ENCODE measurements at regions not wholly inside any gene's neighbourhood (a gene's known extent, or its start where the extent isn't known, plus 50 kb on each side); places are given as distances from the start of the nearest gene placed in this dataset.

DNA sequence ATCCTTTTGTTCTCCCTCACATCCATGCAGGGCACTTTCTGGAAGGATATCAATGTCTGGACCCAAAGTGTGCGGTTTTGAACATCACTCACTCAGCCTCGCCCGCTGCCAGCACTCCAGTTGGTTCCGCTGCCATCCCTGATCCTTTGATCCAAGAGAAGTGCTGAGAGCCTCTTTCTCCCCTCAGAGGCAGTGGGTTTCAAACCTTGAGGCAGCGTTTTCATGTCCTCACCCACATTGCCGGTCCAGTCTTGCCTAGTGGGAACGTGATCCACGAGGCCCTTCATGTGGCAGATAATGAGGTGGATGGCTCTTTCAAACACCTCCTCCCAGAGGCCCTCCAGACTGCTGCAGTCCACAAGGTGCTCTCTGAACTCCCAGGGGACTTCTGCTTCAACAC, 122.2 kb downstream of the ACTL8 start:
- H3K4me3 Mint-ChIP-seq: no peak overlapping the region
- no peak for DNase-seq
- no peaks in the 10 kb centered on the region for H3K4me1 Mint-ChIP-seq
- CTCF ChIA-PET: no interaction called here
- H3K36me3 Mint-ChIP-seq (ENCODE audit: low read depth): no peaks in the 10 kb centered on the region
- POLR2A ChIA-PET: no interaction called here
- no peaks in the 10 kb centered on the region for H3K27me3 Mint-ChIP-seq
- no peak overlapping the region for H3K27ac Mint-ChIP-seq
- no peaks in the 10 kb centered on the region for H3K9me3 Mint-ChIP-seq

DNA sequence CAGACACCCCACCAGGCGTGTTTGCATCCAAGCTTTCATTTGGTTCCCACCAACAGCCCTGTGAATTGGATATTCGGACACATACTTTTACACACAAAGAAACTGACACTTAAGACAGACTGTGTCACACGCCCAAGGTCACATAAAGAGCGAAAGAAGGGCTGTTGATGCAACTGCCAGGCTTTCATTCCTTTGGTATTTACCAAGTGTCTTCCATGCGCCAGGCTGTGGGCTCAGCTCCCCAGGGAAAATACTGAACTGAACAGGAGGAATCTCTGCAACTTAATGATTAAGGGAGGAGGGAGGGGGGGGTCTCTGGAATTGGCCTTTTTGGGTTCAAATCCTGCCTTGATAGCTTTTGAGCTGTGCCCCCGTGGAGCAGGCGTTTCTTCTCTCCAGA, 122.8 kb downstream of the ACTL8 start:
- CTCF ChIA-PET: no interaction called here
- POLR2A ChIA-PET: no interaction called here
- no peak for DNase-seq
- no peaks in the 10 kb centered on the region for H3K9me3 Mint-ChIP-seq
- H3K36me3 Mint-ChIP-seq (ENCODE audit: low read depth): no peaks in the 10 kb centered on the region
- H3K27me3 Mint-ChIP-seq: no peaks in the 10 kb centered on the region
- no peak overlapping the region for H3K4me3 Mint-ChIP-seq
- no peak overlapping the region for H3K27ac Mint-ChIP-seq
- no peaks in the 10 kb centered on the region for H3K4me1 Mint-ChIP-seq

DNA sequence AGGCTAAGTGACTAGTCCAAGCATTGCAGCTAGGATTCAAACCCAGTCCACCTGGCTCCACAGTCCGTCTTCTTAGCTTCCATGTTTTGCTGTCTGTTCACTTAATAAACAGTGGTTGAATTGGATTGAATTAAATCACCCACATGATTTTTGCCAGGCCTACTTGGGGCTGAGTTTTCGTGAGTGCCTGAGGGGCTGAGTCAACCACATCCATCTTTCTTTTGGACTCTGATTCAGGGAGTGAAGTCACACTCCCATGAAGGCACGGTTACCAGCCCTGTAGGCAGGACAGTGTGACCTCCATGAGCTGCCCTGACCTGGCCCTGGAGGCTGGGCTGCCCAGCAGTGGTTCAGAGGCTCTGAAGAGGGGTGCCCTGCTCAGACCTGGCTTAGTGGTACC, 123.7 kb downstream of the ACTL8 start:
- H3K27me3 Mint-ChIP-seq: no peaks in the 10 kb centered on the region
- H3K4me3 Mint-ChIP-seq: no peak overlapping the region
- POLR2A ChIA-PET: no interaction called here
- no peaks in the 10 kb centered on the region for H3K4me1 Mint-ChIP-seq
- no peak for DNase-seq
- CTCF ChIA-PET: no interaction called here
- H3K9me3 Mint-ChIP-seq: peaks cover under 1% of the 10 kb centered on the region
- no peaks in the 10 kb centered on the region for H3K36me3 Mint-ChIP-seq (ENCODE audit: low read depth)
- no peak overlapping the region for H3K27ac Mint-ChIP-seq

DNA sequence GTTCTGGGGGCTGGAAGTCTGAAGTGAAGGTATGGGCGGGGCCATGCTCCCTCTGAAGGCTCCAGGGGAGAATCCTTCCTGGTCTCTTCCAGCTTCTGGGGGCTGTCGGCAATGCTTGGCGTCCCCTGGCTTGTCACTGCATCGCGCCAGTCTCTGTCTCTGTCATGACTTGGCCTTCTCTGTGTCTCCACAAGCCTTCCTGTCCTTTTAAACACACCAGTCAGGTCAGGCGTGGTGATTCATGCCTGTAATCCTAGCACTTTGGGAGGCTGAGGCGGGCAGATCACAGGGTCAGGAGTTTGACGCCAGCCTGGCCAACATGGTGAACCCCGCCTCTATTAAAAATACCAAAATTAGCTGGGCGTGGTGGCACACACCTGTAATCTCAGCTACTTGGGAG, 125.3 kb downstream of the ACTL8 start:
- Mint-ChIP-seq H3K4me3 (no peak overlapping the region), H3K36me3 (ENCODE audit: low read depth) (no peaks in the 10 kb centered on the region), H3K4me1 (no peaks in the 10 kb centered on the region), H3K27ac (no peak overlapping the region), H3K9me3 (peaks cover 2% of the 10 kb centered on the region), H3K27me3 (no peaks in the 10 kb centered on the region)
- CTCF ChIA-PET: interaction anchor here (0.6 kb wide), 1 partner anchor 379 kb away, joined by 3 read pairs; no protein-coding TSS in a partner anchor
- POLR2A ChIA-PET: no interaction called here
- DNase-seq: no peak

DNA sequence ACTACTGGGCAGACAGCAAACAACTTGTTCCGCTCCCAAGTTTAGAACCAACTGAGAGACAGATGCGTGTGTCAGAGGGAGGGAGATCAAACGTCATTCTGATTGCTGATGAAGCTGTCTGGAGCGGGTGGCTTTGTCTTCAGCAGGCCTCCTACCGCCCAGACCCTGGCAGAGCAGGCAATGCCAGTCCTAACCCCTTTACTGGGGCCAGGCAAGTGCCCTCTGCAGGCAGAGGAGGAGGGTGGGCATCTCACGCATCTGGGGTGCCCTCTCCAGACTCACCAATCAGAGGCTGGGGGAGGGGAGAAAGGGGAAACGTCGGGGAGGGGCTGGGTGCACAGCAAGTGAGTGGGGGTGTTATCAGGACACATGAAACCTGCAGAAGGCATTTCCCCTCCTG, 126.6 kb downstream of the ACTL8 start:
- no peak for DNase-seq
- Mint-ChIP-seq H3K4me1 (no peaks in the 10 kb centered on the region), H3K4me3 (no peak overlapping the region), H3K27me3 (no peaks in the 10 kb centered on the region), H3K27ac (no peak overlapping the region), H3K36me3 (ENCODE audit: low read depth) (no peaks in the 10 kb centered on the region), H3K9me3 (peaks cover 2% of the 10 kb centered on the region)
- ChIA-PET POLR2A (no interaction called here), CTCF (no interaction called here)

DNA sequence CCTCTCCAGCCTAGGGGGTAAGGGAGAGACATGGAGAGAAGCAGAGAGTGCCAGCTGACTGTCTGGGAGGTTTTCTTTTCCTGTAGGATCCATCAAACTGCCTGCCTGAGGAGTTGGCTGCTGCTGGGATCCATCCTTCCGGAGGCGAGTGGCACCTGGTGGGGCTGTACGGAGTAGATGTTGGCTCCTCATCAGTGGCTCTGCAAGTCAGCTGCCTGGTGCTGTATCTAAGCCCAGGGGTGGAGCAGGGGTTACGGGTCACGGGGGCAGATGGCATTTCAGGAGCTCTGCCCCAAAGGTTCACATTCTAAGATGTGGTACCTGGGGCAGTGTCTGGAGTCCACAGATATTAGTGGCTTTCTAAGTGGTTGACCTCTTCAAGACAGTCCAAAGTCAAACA, 128.0 kb downstream of the ACTL8 start:
- ChIA-PET CTCF (no interaction called here), POLR2A (no interaction called here)

DNA sequence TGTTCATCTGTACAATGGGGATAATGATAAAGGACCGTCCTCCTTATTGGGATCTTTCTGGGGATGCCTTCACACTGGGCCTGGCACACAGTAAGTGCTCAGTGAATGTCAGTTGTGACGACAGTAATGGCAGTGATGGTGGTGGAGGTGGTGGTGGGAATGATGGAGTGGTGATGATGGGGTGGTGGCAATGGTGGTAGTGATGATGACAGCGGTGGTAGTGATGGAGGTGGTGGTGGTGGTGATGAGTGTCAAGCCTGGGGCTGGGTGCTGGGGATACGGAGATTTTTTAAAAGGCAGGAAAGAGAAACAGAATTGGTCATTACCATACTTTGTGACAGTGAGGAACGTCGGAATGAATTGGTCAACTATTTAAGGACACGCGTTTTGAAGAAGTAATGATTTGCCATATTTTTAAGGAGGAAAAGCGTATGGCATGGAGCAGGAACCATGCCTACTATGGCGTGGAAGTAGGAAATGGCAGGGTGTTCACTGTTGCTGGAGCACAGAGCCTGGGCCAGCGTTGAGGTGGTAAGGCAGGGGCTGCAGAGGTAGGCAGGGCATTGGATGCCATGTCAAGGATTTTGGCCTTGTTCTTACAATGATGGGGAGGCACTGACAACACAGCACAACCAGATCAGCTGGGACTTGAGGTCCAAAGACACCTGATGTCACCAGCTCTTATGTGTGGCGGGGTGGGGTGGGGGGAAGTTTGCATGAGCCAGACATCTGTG, 128.7 kb downstream of the ACTL8 start:
- CTCF ChIA-PET: no interaction called here
- Mint-ChIP-seq H3K9me3 (peaks cover 2% of the 10 kb centered on the region), H3K27ac (no peak overlapping the region), H3K4me3 (no peak overlapping the region), H3K27me3 (no peaks in the 10 kb centered on the region), H3K4me1 (no peaks in the 10 kb centered on the region), H3K36me3 (ENCODE audit: low read depth) (no peaks in the 10 kb centered on the region)
- POLR2A ChIA-PET: no interaction called here
- DNase-seq: no peak

More for the DNA sequence above, 128.0 kb downstream of the ACTL8 start:
- Mint-ChIP-seq H3K36me3 (ENCODE audit: low read depth) (no peaks in the 10 kb centered on the region), H3K9me3 (peaks cover 2% of the 10 kb centered on the region), H3K27ac (no peak overlapping the region), H3K4me3 (no peak overlapping the region), H3K4me1 (no peaks in the 10 kb centered on the region), H3K27me3 (no peaks in the 10 kb centered on the region)
- no peak for DNase-seq

DNA sequence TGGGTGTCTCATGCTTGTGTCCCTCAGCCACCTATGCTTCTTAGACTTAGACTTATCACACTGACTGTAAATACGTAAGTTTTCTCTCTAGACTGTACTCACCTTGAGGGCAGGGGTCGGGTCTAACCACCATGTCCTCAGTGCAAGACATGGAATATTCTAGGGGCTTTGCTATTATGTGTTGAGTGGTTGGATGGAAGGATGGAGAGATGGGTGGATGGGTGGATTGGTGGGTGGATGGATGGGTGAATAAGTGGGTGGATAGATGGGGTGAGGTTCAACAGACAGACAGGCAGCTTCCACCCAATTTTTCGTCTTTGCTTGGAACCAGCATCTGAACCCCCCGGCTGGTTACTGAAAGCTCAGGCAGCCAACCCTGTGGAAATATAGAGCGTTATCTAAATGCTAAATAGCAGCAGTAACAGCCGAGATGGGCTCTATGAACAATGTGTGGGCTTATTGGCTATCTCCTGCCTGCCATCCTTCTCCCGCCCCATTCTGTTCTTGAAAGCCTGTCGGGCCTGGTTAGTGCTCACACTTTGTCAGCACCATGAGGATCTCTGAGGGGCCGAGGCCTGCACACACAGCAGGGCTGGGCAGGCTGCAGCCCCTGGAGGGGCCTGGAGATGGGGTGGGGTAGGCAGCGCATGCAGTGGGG, 130.7 kb downstream of the ACTL8 start:
- CTCF ChIA-PET: no interaction called here
- Mint-ChIP-seq H3K27me3 (no peaks in the 10 kb centered on the region), H3K36me3 (ENCODE audit: low read depth) (no peaks in the 10 kb centered on the region), H3K27ac (no peak overlapping the region), H3K4me3 (no peak overlapping the region), H3K9me3 (peaks cover 2% of the 10 kb centered on the region), H3K4me1 (no peaks in the 10 kb centered on the region)
- DNase-seq: no peak
- POLR2A ChIA-PET: no interaction called here

DNA sequence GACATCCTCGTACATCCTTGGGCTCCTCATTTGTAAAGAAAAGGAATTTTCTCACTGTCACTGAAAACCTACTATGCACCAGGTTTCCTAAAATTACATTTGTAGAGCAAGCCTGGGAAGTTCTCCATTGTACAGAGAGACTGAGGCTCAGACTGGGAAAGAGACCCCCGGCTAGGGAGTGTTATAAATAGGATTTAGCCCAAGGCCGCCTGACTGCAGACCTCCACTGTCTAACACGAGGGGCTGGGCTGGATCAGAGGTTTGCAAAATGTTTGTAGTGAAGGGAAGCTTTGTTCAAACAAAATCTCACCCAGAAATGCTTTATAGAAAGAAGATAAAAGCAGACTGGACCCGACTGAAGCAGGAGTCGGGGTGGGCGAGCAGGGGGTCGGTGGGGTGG, 131.3 kb downstream of the ACTL8 start:
- CTCF ChIA-PET: no interaction called here
- Mint-ChIP-seq H3K36me3 (ENCODE audit: low read depth) (no peaks in the 10 kb centered on the region), H3K4me1 (no peaks in the 10 kb centered on the region), H3K4me3 (no peak overlapping the region), H3K27ac (no peak overlapping the region), H3K9me3 (peaks cover 2% of the 10 kb centered on the region), H3K27me3 (no peaks in the 10 kb centered on the region)
- POLR2A ChIA-PET: no interaction called here
- DNase-seq: no peak

DNA sequence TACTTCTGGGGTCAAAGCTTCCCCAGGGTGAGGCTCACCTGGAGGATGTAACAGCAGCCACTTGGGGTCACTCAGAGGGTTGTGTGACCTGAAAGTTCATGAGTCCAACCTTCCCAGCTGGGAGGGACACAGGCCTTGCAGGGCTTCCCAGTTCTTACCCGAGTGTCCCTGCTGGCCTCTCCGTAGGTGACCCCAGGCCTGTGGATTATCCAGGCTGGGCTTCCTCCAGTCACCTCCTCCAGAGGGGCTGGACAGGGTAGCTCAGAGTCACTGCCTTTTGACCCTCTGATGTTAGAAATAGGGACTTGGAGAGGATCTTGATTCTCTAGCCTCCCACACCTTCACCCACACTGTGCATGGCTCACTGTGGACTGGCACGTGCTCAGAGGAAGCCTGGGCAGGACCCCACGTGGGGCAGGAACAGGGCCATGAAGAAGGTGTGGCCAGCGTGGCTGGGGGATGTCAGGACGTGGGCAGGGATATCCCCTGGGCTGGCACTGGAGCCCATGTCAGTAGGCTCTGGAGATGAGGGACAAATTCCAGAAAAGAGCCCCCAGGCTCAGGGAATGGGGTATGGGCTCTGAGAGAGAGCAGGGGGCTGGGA, 131.8 kb downstream of the ACTL8 start:
- POLR2A ChIA-PET: no interaction called here
- no peak for DNase-seq
- Mint-ChIP-seq H3K27ac (no peak overlapping the region), H3K36me3 (ENCODE audit: low read depth) (no peaks in the 10 kb centered on the region), H3K4me1 (no peaks in the 10 kb centered on the region), H3K27me3 (no peaks in the 10 kb centered on the region), H3K9me3 (peaks cover 2% of the 10 kb centered on the region), H3K4me3 (no peak overlapping the region)
- CTCF ChIA-PET: no interaction called here

DNA sequence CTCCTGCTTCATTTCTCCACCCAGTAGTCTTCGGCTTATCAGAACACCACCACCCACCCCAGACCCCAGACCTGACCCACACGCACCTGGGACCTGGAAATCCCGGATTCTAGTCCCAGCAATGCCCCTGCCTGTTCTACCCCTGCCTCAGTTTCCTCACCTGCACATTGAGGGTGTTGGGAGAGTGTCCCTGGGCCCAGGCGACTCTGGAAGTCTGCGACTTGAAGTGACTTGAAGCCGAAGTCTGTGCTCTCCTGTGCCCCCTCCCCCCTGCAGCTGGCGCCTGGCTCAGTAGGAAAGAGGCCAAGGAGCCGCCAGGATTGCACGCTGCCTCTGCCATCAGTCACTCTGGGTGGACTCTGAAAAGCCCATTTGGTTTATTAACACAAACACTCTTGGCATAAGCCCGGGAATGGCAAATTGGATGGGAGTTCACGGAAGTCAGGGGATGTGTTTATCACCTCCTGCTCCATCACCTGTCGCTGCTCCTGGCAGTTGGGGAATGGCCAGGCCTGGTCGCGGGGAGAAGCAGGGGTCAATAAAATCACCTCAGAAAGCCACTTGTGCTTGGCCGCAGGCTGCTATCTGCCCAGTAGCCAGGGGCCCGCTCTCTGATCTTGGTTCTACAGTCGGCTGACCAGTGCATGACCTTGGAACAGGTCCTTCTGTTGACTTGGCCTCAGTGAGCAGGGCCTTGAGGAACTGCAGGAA, 132.7 kb downstream of the ACTL8 start:
- no peaks in the 10 kb centered on the region for H3K4me1 Mint-ChIP-seq
- H3K36me3 Mint-ChIP-seq (ENCODE audit: low read depth): no peaks in the 10 kb centered on the region
- H3K4me3 Mint-ChIP-seq: no peak overlapping the region
- H3K27me3 Mint-ChIP-seq: no peaks in the 10 kb centered on the region
- POLR2A ChIA-PET: no interaction called here
- CTCF ChIA-PET: no interaction called here
- no peak overlapping the region for H3K27ac Mint-ChIP-seq
- no peak for DNase-seq
- H3K9me3 Mint-ChIP-seq: peaks cover 2% of the 10 kb centered on the region

DNA sequence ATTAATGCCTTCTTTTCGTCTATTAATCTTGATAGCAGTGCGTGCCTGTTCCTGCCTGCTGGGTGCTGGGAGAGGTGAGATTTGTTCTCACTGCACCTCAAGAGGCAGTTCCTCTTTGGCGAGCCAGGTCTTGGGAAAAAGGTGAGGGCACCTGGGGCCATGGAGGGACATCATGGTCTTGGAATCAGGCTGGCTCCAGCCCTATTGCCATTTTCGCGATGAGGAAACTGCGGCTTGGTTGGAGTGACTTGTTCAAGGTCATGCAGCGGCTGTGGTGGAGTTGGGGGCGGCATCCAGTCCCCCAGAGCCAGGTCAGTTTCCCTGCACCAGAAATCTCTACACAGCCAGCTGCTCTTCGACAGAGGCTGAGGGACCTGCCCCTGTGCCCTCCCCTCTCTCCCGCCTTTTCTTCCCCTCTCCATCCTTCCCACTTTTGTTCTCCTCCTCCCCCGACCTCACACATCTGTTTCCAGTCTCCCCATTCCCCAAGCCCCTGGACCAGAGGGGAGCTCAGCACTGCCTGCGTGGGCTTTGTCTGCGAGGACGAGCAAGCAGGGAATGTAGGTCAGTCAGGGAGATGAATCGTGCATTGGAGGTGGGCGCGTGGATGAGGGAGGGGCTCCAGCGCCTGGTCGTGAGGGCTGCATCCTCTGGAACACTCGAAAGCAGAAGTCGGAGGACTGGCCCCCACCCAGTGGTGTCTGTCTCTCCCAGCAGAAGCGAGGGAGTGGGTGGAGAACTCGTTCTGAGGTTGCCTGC, 135.1 kb downstream of the ACTL8 start:
- no peaks in the 10 kb centered on the region for H3K36me3 Mint-ChIP-seq (ENCODE audit: low read depth)
- no peak overlapping the region for H3K4me3 Mint-ChIP-seq
- no peaks in the 10 kb centered on the region for H3K27me3 Mint-ChIP-seq
- CTCF ChIA-PET: no interaction called here
- H3K27ac Mint-ChIP-seq: no peak overlapping the region
- no peak for DNase-seq
- H3K9me3 Mint-ChIP-seq: no peaks in the 10 kb centered on the region
- POLR2A ChIA-PET: no interaction called here
- no peaks in the 10 kb centered on the region for H3K4me1 Mint-ChIP-seq

DNA sequence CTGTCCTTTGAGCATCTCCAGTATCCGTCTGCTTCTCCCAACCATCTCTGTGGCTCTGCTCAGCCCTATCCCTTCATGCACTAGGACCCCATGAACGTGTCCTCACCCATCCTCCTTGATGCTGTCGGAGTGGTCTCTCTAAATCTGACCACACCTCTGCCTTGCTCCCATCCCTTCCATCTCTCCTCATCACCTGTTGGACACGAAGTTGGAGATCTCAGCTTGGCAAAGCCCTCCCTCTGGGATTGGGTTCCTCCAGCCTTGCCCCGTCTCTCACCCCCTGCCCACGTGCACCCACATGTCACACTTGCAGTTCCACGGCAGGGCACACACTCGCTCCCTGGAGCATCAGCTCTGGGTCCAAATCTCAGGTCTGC, 135.7 kb downstream of the ACTL8 start:
- Mint-ChIP-seq H3K4me3 (no peak overlapping the region), H3K4me1 (no peaks in the 10 kb centered on the region), H3K36me3 (ENCODE audit: low read depth) (no peaks in the 10 kb centered on the region), H3K27ac (no peak overlapping the region), H3K27me3 (no peaks in the 10 kb centered on the region), H3K9me3 (no peaks in the 10 kb centered on the region)
- POLR2A ChIA-PET: no interaction called here
- DNase-seq: no peak
- CTCF ChIA-PET: no interaction called here
